ENCODE measurements at regions not wholly inside any gene's neighbourhood (a gene's known extent, or its start where the extent isn't known, plus 50 kb on each side); places are given as distances from the start of the nearest gene placed in this dataset.

DNA sequence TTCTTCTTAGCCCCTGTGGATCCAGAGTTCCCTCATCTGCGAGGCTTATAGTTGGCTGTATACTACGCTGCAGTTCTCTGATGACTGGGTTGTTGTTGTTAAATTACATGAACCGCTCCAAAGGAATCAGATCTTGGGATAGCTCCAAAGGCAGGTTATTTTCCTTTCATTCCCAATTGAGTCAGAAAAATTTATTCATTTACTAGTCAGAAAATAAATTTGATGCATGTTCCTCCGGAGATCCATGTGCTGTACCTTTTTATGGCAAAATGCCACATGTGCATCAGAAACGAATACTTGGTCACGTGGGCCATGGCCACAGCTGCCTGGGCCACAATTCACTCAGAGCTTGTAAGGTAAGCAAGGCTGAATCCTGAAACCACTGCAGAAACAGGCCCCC is 304.0 kb downstream of the NR2F1-AS1 start:
- TF ChIP-seq, protein P1, sequence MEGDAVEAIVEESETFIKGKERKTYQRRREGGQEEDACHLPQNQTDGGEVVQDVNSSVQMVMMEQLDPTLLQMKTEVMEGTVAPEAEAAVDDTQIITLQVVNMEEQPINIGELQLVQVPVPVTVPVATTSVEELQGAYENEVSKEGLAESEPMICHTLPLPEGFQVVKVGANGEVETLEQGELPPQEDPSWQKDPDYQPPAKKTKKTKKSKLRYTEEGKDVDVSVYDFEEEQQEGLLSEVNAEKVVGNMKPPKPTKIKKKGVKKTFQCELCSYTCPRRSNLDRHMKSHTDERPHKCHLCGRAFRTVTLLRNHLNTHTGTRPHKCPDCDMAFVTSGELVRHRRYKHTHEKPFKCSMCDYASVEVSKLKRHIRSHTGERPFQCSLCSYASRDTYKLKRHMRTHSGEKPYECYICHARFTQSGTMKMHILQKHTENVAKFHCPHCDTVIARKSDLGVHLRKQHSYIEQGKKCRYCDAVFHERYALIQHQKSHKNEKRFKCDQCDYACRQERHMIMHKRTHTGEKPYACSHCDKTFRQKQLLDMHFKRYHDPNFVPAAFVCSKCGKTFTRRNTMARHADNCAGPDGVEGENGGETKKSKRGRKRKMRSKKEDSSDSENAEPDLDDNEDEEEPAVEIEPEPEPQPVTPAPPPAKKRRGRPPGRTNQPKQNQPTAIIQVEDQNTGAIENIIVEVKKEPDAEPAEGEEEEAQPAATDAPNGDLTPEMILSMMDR (IDR thresholded peaks at IDR 0.05; ENCODE audit: low read depth, low read length), result no peak
- TF ChIP-seq EZH2phosphoT487 (IDR thresholded peaks at IDR 0.05; ENCODE audit: low read depth), result no peak

All from OCI-LY3 (cell line).